ENCODE measurements at regions not wholly inside any gene's neighbourhood (a gene's known extent, or its start where the extent isn't known, plus 50 kb on each side); places are given as distances from the start of the nearest gene placed in this dataset.

DNA sequence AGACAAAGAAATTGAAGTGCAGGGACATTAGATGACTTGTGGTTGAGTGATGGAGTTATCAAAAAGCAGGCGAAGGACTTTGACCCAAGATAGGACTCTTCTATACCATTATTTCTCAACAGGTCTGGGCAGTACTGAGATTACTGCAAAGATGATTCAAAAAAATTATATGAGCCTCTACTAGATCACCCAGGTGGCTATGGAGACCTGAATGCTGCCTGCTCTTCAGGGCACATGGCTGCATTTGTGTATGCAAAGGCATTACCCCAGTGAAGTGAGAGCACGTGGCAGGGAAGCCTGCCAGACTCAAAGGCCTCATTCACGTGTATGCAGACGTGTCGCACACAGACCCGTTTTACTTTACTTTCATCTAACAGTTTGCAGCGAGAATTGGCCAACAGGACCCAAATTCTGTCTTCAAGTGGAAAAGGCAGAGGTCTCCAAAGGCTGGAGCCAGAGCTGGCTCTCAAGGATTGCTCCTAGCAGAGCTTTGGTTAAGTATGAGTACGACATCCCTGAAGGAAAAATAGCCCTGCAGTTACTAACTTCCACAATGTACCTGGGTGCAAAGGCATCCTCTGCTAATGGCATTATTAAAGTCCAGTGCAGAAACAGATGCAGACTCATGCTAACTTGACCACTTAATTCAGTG is 113.8 kb upstream of the ARMC2 start:
- DNase-seq (ENCODE audit: low read depth), result no peak

DNA sequence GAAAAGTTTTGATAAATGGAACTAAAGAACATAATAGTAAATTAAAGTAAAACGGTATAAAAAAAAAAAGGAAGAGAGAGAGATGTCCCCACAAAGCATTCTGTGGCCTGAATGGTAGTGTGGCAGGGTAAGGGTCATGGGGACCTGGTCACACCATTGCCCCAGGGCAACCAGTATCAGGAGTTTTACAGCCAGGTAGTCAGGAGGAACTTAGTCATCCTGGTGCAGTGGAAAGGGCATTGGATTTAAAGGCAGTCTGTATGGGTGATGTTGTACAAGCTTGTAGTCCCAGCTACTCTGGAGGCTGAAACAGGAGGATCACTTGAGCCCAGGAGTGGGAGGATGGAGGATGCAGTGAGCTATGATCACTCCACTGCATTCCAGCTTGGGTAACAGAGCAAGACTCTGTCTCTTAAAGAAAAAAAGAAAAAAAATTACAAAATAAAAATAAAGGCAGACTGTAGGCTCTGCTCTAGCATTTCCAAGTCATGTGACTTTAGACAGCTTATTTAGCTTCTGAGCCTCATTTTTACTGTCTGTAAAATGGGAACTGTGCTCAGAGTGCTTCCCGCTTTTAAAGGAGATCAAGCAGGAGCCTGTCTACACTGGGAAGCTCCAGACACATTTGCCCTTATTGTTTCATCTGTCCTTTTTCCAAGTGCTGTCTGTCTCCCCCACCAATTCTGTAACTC is 112.8 kb upstream of the ARMC2 start:
- no peak for DNase-seq (ENCODE audit: low read depth)

DNA sequence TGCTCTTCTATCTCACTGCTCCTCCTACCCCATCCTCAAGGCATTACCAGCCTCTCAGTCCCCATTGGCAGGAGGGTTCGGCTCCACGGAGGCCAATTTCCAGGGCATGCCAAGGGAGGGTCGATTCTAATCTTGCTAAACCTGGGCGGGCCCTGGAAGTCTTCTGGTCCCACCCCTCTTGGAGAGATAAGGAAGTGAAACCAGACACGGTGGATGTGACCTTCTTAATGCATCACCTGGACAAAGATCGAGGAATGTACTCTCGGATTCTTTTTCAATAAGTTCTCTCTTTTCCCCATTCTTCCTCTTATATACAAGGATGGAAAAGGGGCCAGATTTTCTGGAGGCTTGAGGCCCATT is 112.2 kb upstream of the ARMC2 start:
- DNase-seq (ENCODE audit: low read depth), result no peak

DNA sequence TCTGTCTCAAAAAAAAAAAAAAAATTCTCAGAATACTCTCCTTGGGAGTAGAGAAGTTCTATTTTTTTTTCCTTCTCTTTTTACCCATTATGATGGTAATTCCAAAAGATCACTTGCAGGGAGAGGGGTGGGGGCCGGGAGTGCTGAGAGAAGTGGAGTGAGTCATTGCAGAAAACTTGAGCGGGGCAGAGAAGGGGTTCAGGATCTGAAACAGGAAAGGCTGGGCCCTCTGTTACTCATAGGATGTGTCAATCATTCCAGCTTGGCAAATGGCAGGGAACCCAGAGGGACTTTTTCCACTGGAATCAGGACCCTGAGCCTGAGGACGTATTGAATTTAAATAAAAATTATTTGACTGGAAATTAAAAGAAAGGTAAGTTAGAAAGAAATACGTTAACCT is 111.4 kb upstream of the ARMC2 start:
- peak; percentile 90 for DNase-seq (ENCODE audit: low read depth)

GRCh38 chr6:108737594-108738546 is 110.4 kb upstream of the ARMC2 start:
- DNase-seq (ENCODE audit: low read depth), result peak; percentile 96

- DNase-seq (ENCODE audit: low read depth), result no peak
Observed at GRCh38 chr6:108738684-108739416, 109.4 kb upstream of the ARMC2 start.

- no peak for DNase-seq (ENCODE audit: low read depth)
Observed at GRCh38 chr6:108739496-108740330, 108.5 kb upstream of the ARMC2 start.

GRCh38 chr6:108741331-108741989 is 106.8 kb upstream of the ARMC2 start:
- DNase-seq (ENCODE audit: low read depth), result no peak

DNA sequence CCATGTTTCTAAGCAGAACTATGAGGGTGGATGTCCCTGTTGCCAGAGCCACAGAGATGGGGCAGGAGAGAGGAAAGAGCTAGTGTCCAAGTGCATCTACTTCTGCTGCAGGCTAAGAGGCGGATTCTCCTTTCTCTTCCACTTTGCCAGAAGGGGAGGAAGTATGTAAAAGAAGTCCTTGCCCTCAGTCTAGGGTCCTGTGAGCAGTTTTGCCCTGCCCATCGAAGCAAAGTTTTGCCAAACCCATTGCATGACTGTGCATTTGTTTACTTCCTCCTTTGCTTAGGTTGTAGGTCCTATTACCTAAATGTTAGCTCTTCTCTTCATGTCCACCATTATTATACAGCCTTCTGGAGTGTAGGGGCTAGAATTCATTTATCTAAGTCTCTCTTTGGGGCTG is 106.2 kb upstream of the ARMC2 start:
- no peak for DNase-seq (ENCODE audit: low read depth)

DNA sequence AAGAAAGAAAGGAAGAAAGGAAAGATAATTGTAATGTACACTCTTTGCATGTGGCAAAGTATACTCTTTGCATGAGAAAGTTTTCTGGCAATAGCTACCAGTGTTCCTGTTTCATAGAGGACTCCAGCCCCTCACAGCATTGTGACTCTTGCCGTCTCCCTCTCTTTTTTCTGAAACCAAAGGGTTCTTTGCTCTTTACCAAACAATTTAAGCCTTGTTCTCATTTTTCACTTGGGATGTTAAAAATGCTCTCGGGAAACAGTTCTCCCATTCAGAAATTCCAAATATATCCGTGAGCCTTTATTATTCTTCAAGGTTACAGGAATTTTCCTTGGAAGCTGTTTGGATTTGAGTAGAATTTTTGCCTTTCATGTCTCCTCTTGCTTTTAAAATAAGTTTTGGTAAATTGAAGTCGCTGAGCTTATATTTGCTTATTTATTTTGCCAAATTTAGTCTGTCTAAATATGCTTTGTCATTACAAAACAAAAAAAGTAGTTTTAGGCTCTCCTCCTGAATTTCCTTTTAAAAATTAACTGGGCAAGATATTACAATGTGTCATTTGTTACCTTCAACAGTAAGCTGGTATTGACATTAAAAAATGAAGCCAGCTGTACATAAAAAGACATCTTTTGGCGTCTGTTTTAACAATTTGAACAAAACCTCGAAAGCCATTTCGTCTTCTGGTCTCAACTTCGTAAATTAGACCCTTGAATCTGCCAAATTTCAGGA is 103.8 kb upstream of the ARMC2 start:
- DNase-seq (ENCODE audit: low read depth), result no peak

DNA sequence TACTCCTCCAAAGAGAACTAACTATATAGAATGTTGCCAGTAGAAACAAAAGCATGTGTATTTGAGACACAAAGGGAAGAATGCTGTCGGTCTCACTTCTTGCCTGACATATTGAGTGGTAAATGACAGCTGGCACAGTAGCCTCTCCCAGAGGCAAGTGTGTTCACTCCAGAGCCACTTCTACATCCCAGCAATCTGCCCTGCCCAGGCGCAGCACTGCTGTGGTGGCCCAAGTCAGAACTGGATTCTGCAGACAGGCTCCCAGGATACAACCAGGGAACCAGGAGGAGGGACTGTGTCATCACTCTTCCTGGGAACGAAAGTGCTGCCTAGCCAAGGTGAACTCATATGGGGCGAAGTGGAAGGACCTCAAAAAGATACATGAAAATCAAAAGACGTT is 103.2 kb upstream of the ARMC2 start:
- no peak for DNase-seq (ENCODE audit: low read depth)

- DNase-seq (ENCODE audit: low read depth), result no peak
Observed at GRCh38 chr6:108745664-108746336, 102.4 kb upstream of the ARMC2 start.

- DNase-seq (ENCODE audit: low read depth), result no peak
Observed at GRCh38 chr6:108746366-108746765, 101.9 kb upstream of the ARMC2 start.

GRCh38 chr6:108746836-108747575 is 101.2 kb upstream of the ARMC2 start:
- no peak for DNase-seq (ENCODE audit: low read depth)

DNA sequence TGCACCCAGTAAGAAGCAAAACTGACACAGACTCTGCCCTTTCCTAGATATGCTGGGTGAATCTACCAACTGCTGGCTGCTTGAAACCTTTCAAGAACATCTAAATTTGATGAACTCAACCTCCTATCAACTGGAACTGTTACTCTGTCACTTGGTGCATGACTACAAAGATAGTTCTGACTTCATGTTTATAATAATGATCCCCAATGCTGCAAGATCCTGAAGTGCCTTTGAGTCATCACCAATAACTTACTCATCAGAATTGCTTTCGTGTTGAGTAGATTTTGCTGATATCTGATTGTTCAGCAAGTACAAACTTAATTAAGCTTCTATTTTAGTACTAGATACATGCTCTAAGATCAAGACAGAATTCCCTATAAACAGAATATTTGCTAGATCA is 100.2 kb upstream of the ARMC2 start:
- DNase-seq (ENCODE audit: low read depth), result no peak

GRCh38 chr6:108748959-108749358 is 99.3 kb upstream of the ARMC2 start:
- DNase-seq (ENCODE audit: low read depth), result no peak

DNA sequence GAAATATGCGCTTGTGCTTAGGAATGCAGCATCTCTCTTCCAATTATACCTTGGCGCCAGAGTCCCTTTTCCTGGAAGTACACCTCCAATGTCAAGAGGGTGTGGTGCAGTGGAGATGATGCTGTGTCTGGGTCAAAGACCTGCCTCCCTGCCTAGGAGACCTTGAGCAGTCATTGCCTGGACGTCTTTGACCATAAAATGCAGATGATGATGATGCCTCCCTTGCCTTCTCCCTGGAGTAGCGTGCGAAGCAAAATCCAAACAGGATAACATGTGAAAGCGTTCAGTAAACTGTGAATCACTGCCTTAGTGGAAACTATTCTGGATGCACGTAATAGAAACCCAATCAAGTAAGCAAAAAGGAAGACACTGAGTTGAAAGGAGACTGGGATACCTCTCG is 97.4 kb upstream of the ARMC2 start:
- DNase-seq (ENCODE audit: low read depth), result no peak

- DNase-seq (ENCODE audit: low read depth), result no peak
Observed at GRCh38 chr6:108751282-108751681, 96.9 kb upstream of the ARMC2 start.

All from Daoy (cell line).